Activated naive CD4-positive, alpha-beta T cell treated with anti-CD3 and anti-CD28 coated beads, Interleukin-2, amount 50 U/mL, for 24 hours (primary cell): ENCODE measurements at regions not wholly inside any gene's neighbourhood (a gene's known extent, or its start where the extent isn't known, plus 50 kb on each side); places are given as distances from the start of the nearest gene placed in this dataset.

Experiments used
- H3K27ac Mint-ChIP-seq: one replicate; pipeline ENCODE4 v1.8.0; 2021; ENCODE audit warnings: mild to moderate bottlenecking, mixed read lengths
- H3K27me3 Mint-ChIP-seq: one replicate; pipeline ENCODE4 v1.8.0; 2021; ENCODE audit warnings: mixed read lengths
- H3K36me3 Mint-ChIP-seq: one replicate; pipeline ENCODE4 v1.8.0; 2021; ENCODE audit warnings: mixed read lengths
- H3K4me1 Mint-ChIP-seq: one replicate; pipeline ENCODE4 v1.8.0; 2021; ENCODE audit warnings: mixed read lengths
- H3K4me3 Mint-ChIP-seq: one replicate; pipeline ENCODE4 v1.8.0; 2021; ENCODE audit warnings: mild to moderate bottlenecking, mixed read lengths
- H3K9me3 Mint-ChIP-seq: one replicate; pipeline ENCODE4 v1.8.0; 2021; ENCODE audit warnings: mixed read lengths

DNA sequence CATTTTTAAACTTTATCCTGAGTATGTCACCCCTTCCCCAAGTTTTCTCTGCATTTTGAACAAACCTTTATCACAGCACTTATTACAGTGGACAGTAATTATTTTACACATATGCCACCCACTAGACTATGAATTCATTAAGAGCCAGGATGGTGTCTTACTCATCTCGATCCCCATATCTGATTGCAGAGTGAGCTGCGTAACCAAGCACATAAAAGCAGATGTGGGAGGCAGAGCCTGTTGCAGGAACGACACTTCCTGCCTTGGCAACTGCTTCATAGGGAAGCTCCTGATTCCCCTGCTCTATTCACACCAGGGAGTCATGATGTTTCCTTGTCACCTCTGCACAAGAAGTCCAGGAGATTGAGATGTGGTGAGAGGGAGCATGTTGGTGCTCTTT, 91.1 kb downstream of the MINAR1 start:
- peaks cover 6% of the 10 kb centered on the region for H3K27me3 Mint-ChIP-seq
- no peak overlapping the region for H3K27ac Mint-ChIP-seq
- no peaks in the 10 kb centered on the region for H3K9me3 Mint-ChIP-seq
- no peaks in the 10 kb centered on the region for H3K36me3 Mint-ChIP-seq
- no peak overlapping the region for H3K4me3 Mint-ChIP-seq
- no peaks in the 10 kb centered on the region for H3K4me1 Mint-ChIP-seq

DNA sequence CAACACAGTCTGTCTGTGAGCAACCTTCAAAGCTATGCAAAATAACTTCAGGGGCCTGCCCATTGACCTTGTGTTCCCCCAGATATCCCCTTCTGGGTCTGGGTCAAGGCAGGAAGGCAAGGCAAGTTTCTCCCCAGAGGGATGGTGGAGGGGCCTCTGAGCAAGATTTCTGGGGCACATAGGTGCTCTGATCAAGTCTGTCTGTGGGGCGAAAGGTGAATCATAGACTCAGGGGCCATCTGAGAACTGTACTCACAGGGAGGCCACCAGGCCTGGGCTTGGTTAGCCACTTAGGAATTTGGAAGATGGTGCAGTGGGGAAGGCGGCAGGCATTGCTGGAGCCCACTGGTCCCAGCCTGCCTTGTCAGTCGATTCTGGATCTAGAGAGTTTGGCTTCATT, 92.4 kb downstream of the MINAR1 start:
- Mint-ChIP-seq H3K27me3 (peaks cover 9% of the 10 kb centered on the region), H3K9me3 (no peaks in the 10 kb centered on the region), H3K4me1 (no peaks in the 10 kb centered on the region), H3K36me3 (no peaks in the 10 kb centered on the region), H3K4me3 (no peak overlapping the region), H3K27ac (no peak overlapping the region)

DNA sequence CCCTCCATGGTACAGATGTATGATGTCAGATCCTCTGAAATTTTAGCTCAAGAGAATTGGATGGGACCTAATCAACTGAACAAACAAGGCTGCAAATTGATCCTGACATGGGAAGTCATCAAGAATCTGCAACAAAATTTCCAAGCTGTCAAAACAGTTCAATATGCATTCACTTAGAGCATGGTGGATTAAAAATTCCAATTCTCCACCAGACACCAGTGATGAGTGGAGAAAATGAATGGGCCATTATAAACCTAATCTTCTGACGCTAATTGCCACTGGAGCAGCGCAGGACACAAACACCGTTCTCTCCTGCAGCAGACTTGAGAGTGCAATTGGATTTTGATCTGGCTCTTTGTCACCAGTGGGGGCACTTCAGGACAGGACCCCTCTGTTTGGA, 94.2 kb downstream of the MINAR1 start:
- Mint-ChIP-seq H3K36me3 (no peaks in the 10 kb centered on the region), H3K9me3 (no peaks in the 10 kb centered on the region), H3K27me3 (peaks cover 10% of the 10 kb centered on the region), H3K4me3 (no peak overlapping the region), H3K4me1 (no peaks in the 10 kb centered on the region), H3K27ac (no peak overlapping the region)

GRCh38 chr15:79527821-79528220, 95.7 kb downstream of the MINAR1 start:
- Mint-ChIP-seq H3K4me3 (no peak overlapping the region), H3K36me3 (no peaks in the 10 kb centered on the region), H3K27me3 (peaks cover 10% of the 10 kb centered on the region), H3K4me1 (no peaks in the 10 kb centered on the region), H3K9me3 (no peaks in the 10 kb centered on the region), H3K27ac (no peak overlapping the region)

DNA sequence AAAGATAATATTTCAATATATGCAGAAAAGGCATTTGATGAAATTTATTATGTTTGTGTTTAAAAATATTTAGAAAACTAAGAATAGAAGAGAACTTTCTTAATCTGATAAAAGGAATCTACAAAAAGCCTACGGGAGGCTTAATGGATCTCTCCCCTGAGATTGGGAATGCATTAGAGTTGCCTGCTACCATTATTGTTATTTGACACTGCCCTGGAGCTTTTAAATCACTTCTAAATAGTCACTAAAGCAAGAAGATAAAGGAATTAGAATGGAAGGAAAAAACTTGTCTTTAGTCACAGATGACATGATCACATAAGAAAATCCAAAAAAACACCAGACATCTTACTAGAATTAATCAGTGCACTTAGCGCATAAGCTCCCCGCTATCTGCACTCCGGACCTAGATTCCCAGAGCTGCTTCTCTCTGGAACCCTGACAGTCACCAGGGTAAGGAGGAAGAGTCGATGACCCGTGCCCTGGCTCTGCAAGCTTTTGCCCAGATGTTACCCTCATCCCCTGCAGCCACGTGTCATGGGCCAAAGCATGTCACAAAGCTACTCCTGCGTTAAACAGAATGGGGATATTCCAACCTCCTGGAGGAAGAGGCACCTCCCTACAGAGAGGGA, 97.1 kb downstream of the MINAR1 start:
- Mint-ChIP-seq H3K27ac (no peak overlapping the region), H3K4me1 (no peaks in the 10 kb centered on the region), H3K9me3 (no peaks in the 10 kb centered on the region), H3K36me3 (no peaks in the 10 kb centered on the region), H3K27me3 (peaks cover 8% of the 10 kb centered on the region), H3K4me3 (no peak overlapping the region)

DNA sequence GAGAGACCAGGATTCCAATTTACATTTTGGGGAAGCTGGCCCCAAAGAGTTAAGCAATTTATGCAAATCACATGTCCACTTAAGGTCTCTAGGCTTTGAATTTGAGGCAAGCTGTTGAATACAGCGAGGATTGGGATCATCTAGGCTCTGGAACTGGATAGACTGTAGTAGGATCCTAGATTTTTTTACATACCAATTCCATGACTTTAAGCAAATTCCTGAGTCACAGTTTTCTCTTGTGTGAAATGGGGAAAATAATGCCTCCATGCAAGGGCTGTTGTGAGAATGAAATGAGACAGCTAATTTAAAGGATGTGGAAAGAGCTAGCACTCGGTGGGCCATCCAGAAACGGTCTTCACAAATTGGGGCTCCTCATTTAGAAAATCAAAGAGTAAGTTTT, 103.4 kb downstream of the MINAR1 start:
- H3K4me3 Mint-ChIP-seq: no peak overlapping the region
- no peaks in the 10 kb centered on the region for H3K36me3 Mint-ChIP-seq
- no peaks in the 10 kb centered on the region for H3K9me3 Mint-ChIP-seq
- H3K27ac Mint-ChIP-seq: no peak overlapping the region
- H3K27me3 Mint-ChIP-seq: peaks cover 5% of the 10 kb centered on the region
- no peaks in the 10 kb centered on the region for H3K4me1 Mint-ChIP-seq

GRCh38 chr15:79538527-79538926, 106.4 kb downstream of the MINAR1 start:
- no peaks in the 10 kb centered on the region for H3K4me1 Mint-ChIP-seq
- no peaks in the 10 kb centered on the region for H3K36me3 Mint-ChIP-seq
- H3K27me3 Mint-ChIP-seq: peaks cover 6% of the 10 kb centered on the region
- no peaks in the 10 kb centered on the region for H3K9me3 Mint-ChIP-seq
- no peak overlapping the region for H3K4me3 Mint-ChIP-seq
- no peak overlapping the region for H3K27ac Mint-ChIP-seq

DNA sequence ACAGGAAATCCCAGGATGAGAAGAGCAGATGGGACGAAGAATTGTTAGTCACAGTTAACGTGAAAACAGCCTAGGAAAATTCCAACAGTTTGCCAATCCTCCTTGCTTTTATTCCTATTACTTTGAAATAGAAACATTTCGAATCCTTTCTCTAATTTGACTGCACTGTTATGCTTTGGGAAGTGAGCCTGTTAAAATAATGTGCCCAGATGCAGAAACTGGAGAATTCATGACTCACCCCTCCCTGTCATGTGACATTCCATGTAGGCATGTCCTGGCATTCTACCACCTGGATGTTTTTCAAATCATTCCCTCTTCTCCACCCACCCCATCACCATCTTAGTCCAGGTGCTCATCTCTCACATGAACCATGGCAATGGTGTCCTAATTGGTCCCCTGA, 107.3 kb downstream of the MINAR1 start:
- Mint-ChIP-seq H3K4me1 (no peaks in the 10 kb centered on the region), H3K36me3 (no peaks in the 10 kb centered on the region), H3K27ac (no peak overlapping the region), H3K4me3 (no peak overlapping the region), H3K27me3 (peaks cover 6% of the 10 kb centered on the region), H3K9me3 (no peaks in the 10 kb centered on the region)

DNA sequence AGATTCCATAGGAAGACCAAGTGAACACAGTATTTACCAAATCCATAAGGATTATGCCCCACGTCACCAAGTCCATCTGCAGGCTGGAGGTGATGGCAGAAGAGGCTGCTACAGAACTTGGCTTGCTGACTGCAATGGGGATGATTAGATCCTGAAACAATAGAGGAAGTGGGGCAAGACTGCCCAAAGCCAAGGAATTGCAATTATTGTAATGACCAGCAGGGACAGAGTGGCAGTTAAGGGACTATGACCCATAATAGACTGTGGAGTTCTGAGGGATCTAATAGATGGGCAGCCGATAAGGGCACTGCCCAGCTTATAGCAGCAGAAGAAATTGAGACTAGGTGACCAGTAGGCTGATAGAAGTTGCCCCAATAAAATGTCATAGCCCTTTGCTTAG, 108.4 kb downstream of the MINAR1 start:
- Mint-ChIP-seq H3K27ac (no peak overlapping the region), H3K9me3 (no peaks in the 10 kb centered on the region), H3K4me1 (no peaks in the 10 kb centered on the region), H3K4me3 (no peak overlapping the region), H3K36me3 (no peaks in the 10 kb centered on the region), H3K27me3 (peaks cover 6% of the 10 kb centered on the region)

DNA sequence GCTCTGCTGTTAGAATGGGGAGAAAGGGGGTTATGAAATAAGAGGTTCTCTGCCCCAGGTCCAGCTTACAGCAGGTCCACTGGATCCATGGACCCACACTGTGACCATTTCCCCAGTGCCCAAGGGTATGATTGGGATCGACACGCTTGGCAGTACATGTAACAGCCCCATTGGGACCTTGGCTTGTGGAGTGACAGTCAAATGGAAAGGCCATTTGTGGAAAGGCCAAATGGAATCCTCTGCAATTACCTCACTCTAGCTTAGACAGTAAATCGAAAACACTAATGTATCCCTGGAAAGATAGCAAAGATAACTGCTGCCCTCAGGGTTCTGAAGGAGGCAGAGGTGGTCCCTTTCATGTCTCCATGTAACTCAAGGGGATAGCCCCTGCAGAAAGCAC, 109.1 kb downstream of the MINAR1 start:
- H3K9me3 Mint-ChIP-seq: no peaks in the 10 kb centered on the region
- no peaks in the 10 kb centered on the region for H3K36me3 Mint-ChIP-seq
- H3K27ac Mint-ChIP-seq: no peak overlapping the region
- H3K27me3 Mint-ChIP-seq: peaks cover 6% of the 10 kb centered on the region
- no peak overlapping the region for H3K4me3 Mint-ChIP-seq
- H3K4me1 Mint-ChIP-seq: no peaks in the 10 kb centered on the region

DNA sequence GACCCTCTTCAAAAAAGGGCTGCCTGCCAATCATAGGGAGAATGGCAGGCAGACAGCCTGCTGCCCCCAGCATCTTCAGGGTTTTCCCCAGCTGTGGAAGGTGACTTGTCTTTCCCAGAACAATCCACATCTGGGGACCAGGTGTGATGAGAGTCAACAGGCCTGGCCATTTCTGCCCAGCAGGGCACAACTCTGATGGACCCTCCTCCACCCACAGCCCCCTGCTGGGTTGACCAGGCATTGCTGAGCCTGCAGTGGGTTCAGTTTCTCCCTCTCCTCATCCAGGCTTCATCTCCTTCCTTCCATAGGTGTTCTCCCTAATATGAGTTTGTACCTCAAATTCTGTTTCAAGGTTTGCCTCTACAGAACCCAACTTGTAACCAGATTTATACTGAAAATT, 111.0 kb downstream of the MINAR1 start:
- no peaks in the 10 kb centered on the region for H3K4me1 Mint-ChIP-seq
- no peaks in the 10 kb centered on the region for H3K36me3 Mint-ChIP-seq
- no peaks in the 10 kb centered on the region for H3K9me3 Mint-ChIP-seq
- no peak overlapping the region for H3K4me3 Mint-ChIP-seq
- H3K27me3 Mint-ChIP-seq: peaks cover 1% of the 10 kb centered on the region
- H3K27ac Mint-ChIP-seq: no peak overlapping the region

DNA sequence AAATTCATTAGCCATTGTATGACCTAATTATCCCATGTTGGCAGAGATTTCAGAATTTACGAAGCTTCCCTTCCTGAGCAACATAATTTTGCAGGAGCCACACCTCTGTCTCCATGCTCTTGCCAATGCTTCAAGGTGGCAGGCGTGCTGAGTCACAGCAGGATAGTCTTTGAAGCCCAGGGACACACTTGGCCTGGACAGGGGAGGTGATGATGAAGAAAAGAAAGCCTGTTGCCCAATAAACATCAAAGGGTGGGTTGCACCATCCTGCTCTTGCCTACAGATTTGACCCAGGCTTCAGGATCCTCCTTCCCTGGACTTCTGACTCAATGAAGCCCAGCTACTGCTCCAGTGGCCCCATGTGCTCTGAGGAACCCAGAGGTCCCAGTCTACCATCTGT, 117.1 kb downstream of the MINAR1 start:
- Mint-ChIP-seq H3K9me3 (no peaks in the 10 kb centered on the region), H3K27me3 (peaks cover 15% of the 10 kb centered on the region), H3K4me1 (no peaks in the 10 kb centered on the region), H3K27ac (no peak overlapping the region), H3K4me3 (no peak overlapping the region), H3K36me3 (no peaks in the 10 kb centered on the region)

- Mint-ChIP-seq H3K4me1 (no peaks in the 10 kb centered on the region), H3K4me3 (no peak overlapping the region), H3K27ac (no peak overlapping the region), H3K27me3 (peaks cover 19% of the 10 kb centered on the region), H3K36me3 (no peaks in the 10 kb centered on the region), H3K9me3 (no peaks in the 10 kb centered on the region)
Measured at GRCh38 chr15:79560384-79560783, 128.2 kb downstream of the MINAR1 start.

DNA sequence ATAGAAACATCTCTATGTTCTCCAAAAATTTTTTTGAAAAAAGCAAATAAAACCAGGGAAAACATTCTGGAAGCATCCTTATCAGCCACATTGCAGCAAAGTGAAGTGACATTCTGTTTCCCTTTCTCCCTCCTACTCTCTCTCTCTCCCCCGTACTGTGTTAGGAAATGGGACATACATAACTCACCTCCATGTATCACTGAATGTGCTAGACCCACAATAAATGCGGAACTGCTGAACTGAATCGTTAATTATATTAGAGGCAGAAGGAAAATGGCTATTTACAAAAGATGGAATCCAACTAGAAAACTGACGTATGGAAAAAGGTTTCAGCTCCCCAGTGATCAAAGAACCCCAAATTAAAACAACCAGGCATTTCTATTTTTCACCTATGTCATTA, 129.8 kb downstream of the MINAR1 start:
- Mint-ChIP-seq H3K36me3 (no peaks in the 10 kb centered on the region), H3K27ac (no peak overlapping the region), H3K9me3 (no peaks in the 10 kb centered on the region), H3K4me3 (no peak overlapping the region), H3K4me1 (no peaks in the 10 kb centered on the region), H3K27me3 (peaks cover 19% of the 10 kb centered on the region)

DNA sequence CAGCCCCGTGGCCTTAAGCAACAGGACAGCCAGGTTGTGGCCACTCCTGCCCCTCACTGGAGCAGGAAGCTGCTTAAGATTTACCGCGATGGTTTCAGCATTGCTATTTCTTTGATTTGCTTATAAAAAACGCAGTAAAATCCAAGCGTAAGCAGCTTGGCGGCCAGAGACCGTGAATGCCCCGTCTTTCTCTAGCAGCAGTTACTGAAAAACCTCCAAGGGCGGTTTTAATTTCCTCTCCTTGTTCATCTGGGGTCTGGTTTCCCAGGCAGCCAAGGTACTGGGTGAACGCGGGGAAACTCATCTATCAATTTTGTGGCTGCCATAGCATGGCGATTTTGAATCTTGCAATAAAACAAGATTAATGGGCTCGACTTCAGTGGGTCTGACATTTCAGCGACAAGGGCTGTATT, 130.3 kb downstream of the MINAR1 start:
- H3K4me1 Mint-ChIP-seq: no peaks in the 10 kb centered on the region
- no peaks in the 10 kb centered on the region for H3K36me3 Mint-ChIP-seq
- H3K27me3 Mint-ChIP-seq: peaks cover 21% of the 10 kb centered on the region
- peaks cover 2% of the 10 kb centered on the region for H3K9me3 Mint-ChIP-seq
- H3K27ac Mint-ChIP-seq: no peak overlapping the region
- no peak overlapping the region for H3K4me3 Mint-ChIP-seq

DNA sequence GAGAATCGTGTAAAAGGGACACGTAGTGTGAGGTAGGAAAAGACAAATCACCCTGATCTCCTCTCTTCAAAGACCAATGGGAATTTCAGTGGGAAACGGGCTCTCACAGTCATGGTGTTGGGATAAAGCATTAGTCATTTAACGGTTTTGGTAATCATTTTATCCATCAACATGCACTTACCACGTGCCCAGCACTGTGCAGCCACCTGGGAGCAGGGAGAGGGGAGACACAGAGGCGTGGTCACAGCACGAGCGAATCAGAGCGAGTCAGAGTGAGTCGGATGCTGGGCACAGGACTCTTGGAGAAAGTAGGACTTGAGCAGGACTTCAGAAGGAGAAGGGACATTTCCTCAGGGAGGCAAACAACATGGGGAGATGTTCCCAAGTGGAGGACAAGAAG, 130.8 kb downstream of the MINAR1 start:
- Mint-ChIP-seq H3K27ac (no peak overlapping the region), H3K36me3 (no peaks in the 10 kb centered on the region), H3K27me3 (peaks cover 21% of the 10 kb centered on the region), H3K9me3 (peaks cover 3% of the 10 kb centered on the region), H3K4me1 (no peaks in the 10 kb centered on the region), H3K4me3 (no peak overlapping the region)

GRCh38 chr15:79570004-79570403, 137.9 kb downstream of the MINAR1 start:
- Mint-ChIP-seq H3K9me3 (peaks cover 10% of the 10 kb centered on the region), H3K27me3 (peaks cover 2% of the 10 kb centered on the region), H3K4me3 (no peak overlapping the region), H3K27ac (no peak overlapping the region), H3K36me3 (no peaks in the 10 kb centered on the region), H3K4me1 (no peaks in the 10 kb centered on the region)
